HEK293 (cell line): ENCODE measurements at regions not wholly inside any gene's neighbourhood (a gene's known extent, or its start where the extent isn't known, plus 50 kb on each side); places are given as distances from the start of the nearest gene placed in this dataset.

Experiments used
- CTCF ChIP-seq: fragments of 450-650 bp; formaldehyde crosslinking; IDR thresholded peaks from 2 replicates; pipeline ENCODE4 v1.5.1; 2016; ENCODE audit warnings: missing biosample characterization, missing genetic modification characterization
- ELK4 ChIP-seq: IDR thresholded peaks from 2 replicates; pipeline ENCODE4 v1.6.1; 2011; ENCODE audit warnings: mild to moderate bottlenecking, low read depth, low read length, borderline replicate concordance
- HOXD13 ChIP-seq: sonication (generic); formaldehyde crosslinking; IDR thresholded peaks from 2 replicates; pipeline ENCODE4 v1.8.0; 2022; ENCODE audit warnings: missing genetic modification reagents, borderline replicate concordance
- PBX3 ChIP-seq: sonication (generic); formaldehyde crosslinking; IDR thresholded peaks from 2 replicates; pipeline ENCODE4 v1.8.1; 2022; ENCODE audit warnings: mild to moderate bottlenecking, moderate library complexity, missing genetic modification reagents
- PRDM4 ChIP-seq: fragments of 450-650 bp; formaldehyde crosslinking; IDR thresholded peaks from 2 replicates; pipeline ENCODE4 v1.5.1; 2017; ENCODE audit warnings: missing biosample characterization, missing genetic modification characterization
- YY1 ChIP-seq: fragments of 450-650 bp; formaldehyde crosslinking; IDR thresholded peaks from 2 replicates; pipeline ENCODE4 v1.5.1; 2018; ENCODE audit warnings: missing biosample characterization, missing genetic modification characterization
- ZBTB49 ChIP-seq: fragments of 450-650 bp; formaldehyde crosslinking; IDR thresholded peaks from 2 replicates; pipeline ENCODE4 v1.5.1; 2016; ENCODE audit warnings: missing biosample characterization, missing genetic modification characterization, low read depth
- ZEB2 ChIP-seq: fragments of 450-650 bp; formaldehyde crosslinking; IDR thresholded peaks from 2 replicates; pipeline ENCODE4 v1.5.1; 2016; ENCODE audit warnings: missing biosample characterization, missing genetic modification characterization

- no peak for TF ChIP-seq ZEB2 (tag by site-specific recombination)
- TF ChIP-seq CTCF (tag by site-specific recombination) = no peak
- no peak for TF ChIP-seq YY1 (tag by site-specific recombination)
- TF ChIP-seq ELK4 = no peak
- no peak for TF ChIP-seq PRDM4 (tag by site-specific recombination)
- TF ChIP-seq PBX3 (CRISPR knock-in tag) = no peak
- no peak for TF ChIP-seq HOXD13
- no peak for TF ChIP-seq ZBTB49 (tag by site-specific recombination)
These were observed 309.7 kb upstream of the RBMS3 start for GRCh38 chr3:28971156-28971555.
